ENCODE measurements at regions not wholly inside any gene's neighbourhood (a gene's known extent, or its start where the extent isn't known, plus 50 kb on each side); places are given as distances from the start of the nearest gene placed in this dataset.
A peak's percentile ranks its signal among the peaks of the same experiment; 100 is the strongest.

DNA sequence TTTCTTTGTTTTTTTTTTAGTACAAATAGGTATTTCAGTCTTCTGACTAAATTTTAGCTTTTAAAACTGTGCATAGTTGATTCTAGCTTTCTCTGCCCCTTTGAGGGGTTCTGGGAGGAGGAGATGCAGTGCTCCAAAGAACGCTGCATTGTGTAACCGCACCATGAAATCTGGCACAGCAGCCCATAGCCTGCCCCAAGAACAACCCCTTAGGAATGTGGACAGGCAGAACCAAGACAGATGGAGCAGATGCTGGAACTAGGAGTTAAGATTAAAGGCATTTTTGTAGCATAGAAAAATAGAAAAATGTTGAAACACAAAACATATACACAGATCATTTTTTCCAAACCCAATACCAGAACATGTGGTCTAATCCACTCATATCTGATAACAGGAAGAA is 187.5 kb downstream of the SCG2 start:
- no peak overlapping the region for H2AFZ ChIP-seq (ENCODE audit: low read depth, low read length)
- WGBS, result 100% methylated on average over 2 of the region's 2 CpGs

GRCh38 chr2:223415071-223415470 is 187.1 kb downstream of the SCG2 start:
- H3K9me3 ChIP-seq (ENCODE audit: control insufficient read depth, low read length), result no peaks in the 10 kb centered on the region
- no peak overlapping the region for H3K9ac ChIP-seq (ENCODE audit: low read length)
- no peak overlapping the region for H4K8ac ChIP-seq (ENCODE audit: low read length)
- 88% methylated on average over 1 of the region's 1 CpG for WGBS
- H2BK15ac ChIP-seq (ENCODE audit: low read depth, poor library complexity, severe bottlenecking), result no peak overlapping the region
- no peak overlapping the region for H2BK5ac ChIP-seq (ENCODE audit: low read depth, low read length, poor library complexity, severe bottlenecking)
- no peak for DNase-seq
- no peak overlapping the region for H3K27ac ChIP-seq (ENCODE audit: low read length, poor library complexity, severe bottlenecking)
- H3K79me1 ChIP-seq (replicated peaks; ENCODE audit: low read length, poor library complexity, severe bottlenecking), result no peaks in the 10 kb centered on the region
- no peak overlapping the region for H3K4me3 ChIP-seq (ENCODE audit: insufficient read depth in 1 of 2, low read depth in 1 of 2, low read length in 2 of 2)
- no peak overlapping the region for H2AK5ac ChIP-seq (ENCODE audit: low read length, severe bottlenecking)
- no peak overlapping the region for H3K4me2 ChIP-seq (ENCODE audit: low read length, poor library complexity, severe bottlenecking)
- H3K14ac ChIP-seq (ENCODE audit: low read length in 2 of 2), result no peak overlapping the region
- no peaks in the 10 kb centered on the region for H3K36me3 ChIP-seq (ENCODE audit: control insufficient read depth in 1 of 2, insufficient read depth in 2 of 2, low read depth in 1 of 2, low read length in 2 of 2)
- peak overlapping the region in 1 of 2 experiments; percentile 38 for H3K18ac ChIP-seq (ENCODE audit: low read depth in 1 of 2, low read length in 2 of 2)
- H2BK12ac ChIP-seq (ENCODE audit: low read length in 2 of 2), result no peak overlapping the region
- no peak overlapping the region for H3K23ac ChIP-seq (ENCODE audit: low read length in 2 of 2)
- H3K4me1 ChIP-seq (ENCODE audit: control insufficient read depth, insufficient read depth, low read depth, low read length), result peaks cover 3% of the 10 kb centered on the region
- H3K27me3 ChIP-seq (ENCODE audit: control insufficient read depth in 1 of 2, insufficient read depth in 1 of 2, low read length in 2 of 2), result no peaks in the 10 kb centered on the region
- no peak overlapping the region for H2AFZ ChIP-seq (ENCODE audit: low read depth, low read length)
- no peak overlapping the region for H2BK120ac ChIP-seq (ENCODE audit: low read depth, low read length)
- H4K91ac ChIP-seq (ENCODE audit: low read length), result no peak overlapping the region
- H3K4ac ChIP-seq (ENCODE audit: low read depth in 1 of 2, low read length in 2 of 2), result no peak overlapping the region

More for the DNA sequence above, 187.5 kb downstream of the SCG2 start:
- no peak overlapping the region for H2BK5ac ChIP-seq (ENCODE audit: low read depth, low read length, poor library complexity, severe bottlenecking)
- no peak overlapping the region for H3K4me3 ChIP-seq (ENCODE audit: insufficient read depth in 1 of 2, low read depth in 1 of 2, low read length in 2 of 2)
- no peak overlapping the region for H4K91ac ChIP-seq (ENCODE audit: low read length)
- H2AK5ac ChIP-seq (ENCODE audit: low read length, severe bottlenecking), result peak overlapping the region; percentile 65
- H3K9me3 ChIP-seq (ENCODE audit: control insufficient read depth, low read length), result no peaks in the 10 kb centered on the region
- H3K18ac ChIP-seq (ENCODE audit: low read depth in 1 of 2, low read length in 2 of 2), result no peak overlapping the region
- H3K27ac ChIP-seq (ENCODE audit: low read length, poor library complexity, severe bottlenecking), result no peak overlapping the region
- no peak overlapping the region for H3K4ac ChIP-seq (ENCODE audit: low read depth in 1 of 2, low read length in 2 of 2)
- H3K9ac ChIP-seq (ENCODE audit: low read length), result peak overlapping the region; percentile 39
- no peak overlapping the region for H2BK120ac ChIP-seq (ENCODE audit: low read depth, low read length)
- no peak overlapping the region for H3K14ac ChIP-seq (ENCODE audit: low read length in 2 of 2)
- H4K8ac ChIP-seq (ENCODE audit: low read length), result no peak overlapping the region
- no peaks in the 10 kb centered on the region for H3K27me3 ChIP-seq (ENCODE audit: control insufficient read depth in 1 of 2, insufficient read depth in 1 of 2, low read length in 2 of 2)
- peaks cover under 1% of the 10 kb centered on the region for H3K4me1 ChIP-seq (ENCODE audit: control insufficient read depth, insufficient read depth, low read depth, low read length)
- no peak overlapping the region for H2BK15ac ChIP-seq (ENCODE audit: low read depth, poor library complexity, severe bottlenecking)
- no peaks in the 10 kb centered on the region for H3K36me3 ChIP-seq (ENCODE audit: control insufficient read depth in 1 of 2, insufficient read depth in 2 of 2, low read depth in 1 of 2, low read length in 2 of 2)
- no peaks in the 10 kb centered on the region for H3K79me1 ChIP-seq (replicated peaks; ENCODE audit: low read length, poor library complexity, severe bottlenecking)
- H2BK12ac ChIP-seq (ENCODE audit: low read length in 2 of 2), result no peak overlapping the region
- H3K4me2 ChIP-seq (ENCODE audit: low read length, poor library complexity, severe bottlenecking), result no peak overlapping the region
- no peak overlapping the region for H3K23ac ChIP-seq (ENCODE audit: low read length in 2 of 2)
- no peak for DNase-seq

GRCh38 chr2:223416815-223417610 is 185.1 kb downstream of the SCG2 start:
- WGBS, result 94% methylated on average over 7 of the region's 8 CpGs
- no peak overlapping the region for H2BK5ac ChIP-seq (ENCODE audit: low read depth, low read length, poor library complexity, severe bottlenecking)

GRCh38 chr2:223418131-223418530 is 184.0 kb downstream of the SCG2 start:
- Histone ChIP-seq H3K23ac (ENCODE audit: low read length in 2 of 2) (no peak overlapping the region), H3K27ac (ENCODE audit: low read length, poor library complexity, severe bottlenecking) (peak overlapping the region; percentile 73), H3K4ac (ENCODE audit: low read depth in 1 of 2, low read length in 2 of 2) (no peak overlapping the region), H2BK15ac (ENCODE audit: low read depth, poor library complexity, severe bottlenecking) (no peak overlapping the region), H2BK5ac (ENCODE audit: low read depth, low read length, poor library complexity, severe bottlenecking) (no peak overlapping the region), H2BK12ac (ENCODE audit: low read length in 2 of 2) (no peak overlapping the region), H2BK120ac (ENCODE audit: low read depth, low read length) (no peak overlapping the region), H2AK5ac (ENCODE audit: low read length, severe bottlenecking) (no peak overlapping the region), H3K27me3 (ENCODE audit: control insufficient read depth in 1 of 2, insufficient read depth in 1 of 2, low read length in 2 of 2) (no peaks in the 10 kb centered on the region), H3K14ac (ENCODE audit: low read length in 2 of 2) (no peak overlapping the region), H3K4me1 (ENCODE audit: control insufficient read depth, insufficient read depth, low read depth, low read length) (peaks cover 3% of the 10 kb centered on the region), H3K79me1 (replicated peaks; ENCODE audit: low read length, poor library complexity, severe bottlenecking) (no peaks in the 10 kb centered on the region), H3K4me3 (ENCODE audit: insufficient read depth in 1 of 2, low read depth in 1 of 2, low read length in 2 of 2) (no peak overlapping the region), H3K36me3 (ENCODE audit: control insufficient read depth in 1 of 2, insufficient read depth in 2 of 2, low read depth in 1 of 2, low read length in 2 of 2) (no peaks in the 10 kb centered on the region), H4K91ac (ENCODE audit: low read length) (no peak overlapping the region), H2AFZ (ENCODE audit: low read depth, low read length) (no peak overlapping the region), H3K9ac (ENCODE audit: low read length) (no peak overlapping the region), H3K4me2 (ENCODE audit: low read length, poor library complexity, severe bottlenecking) (no peak overlapping the region), H4K8ac (ENCODE audit: low read length) (no peak overlapping the region), H3K18ac (ENCODE audit: low read depth in 1 of 2, low read length in 2 of 2) (no peak overlapping the region), H3K9me3 (ENCODE audit: control insufficient read depth, low read length) (no peaks in the 10 kb centered on the region)
- 100% methylated on average over 2 of the region's 6 CpGs for WGBS
- no peak for DNase-seq

More at GRCh38 chr2:223416815-223417610, 185.1 kb downstream of the SCG2 start:
- no peak overlapping the region for H3K14ac ChIP-seq (ENCODE audit: low read length in 2 of 2)
- H2BK15ac ChIP-seq (ENCODE audit: low read depth, poor library complexity, severe bottlenecking), result no peak overlapping the region
- H4K8ac ChIP-seq (ENCODE audit: low read length), result no peak overlapping the region
- H3K4me2 ChIP-seq (ENCODE audit: low read length, poor library complexity, severe bottlenecking), result no peak overlapping the region
- H3K23ac ChIP-seq (ENCODE audit: low read length in 2 of 2), result no peak overlapping the region
- peak overlapping the region in 1 of 2 experiments; percentile 36 for H3K4me3 ChIP-seq (ENCODE audit: insufficient read depth in 1 of 2, low read depth in 1 of 2, low read length in 2 of 2)
- H2AK5ac ChIP-seq (ENCODE audit: low read length, severe bottlenecking), result no peak overlapping the region
- no peaks in the 10 kb centered on the region for H3K79me1 ChIP-seq (replicated peaks; ENCODE audit: low read length, poor library complexity, severe bottlenecking)
- no peak for DNase-seq
- H3K27ac ChIP-seq (ENCODE audit: low read length, poor library complexity, severe bottlenecking), result no peak overlapping the region
- H3K4ac ChIP-seq (ENCODE audit: low read depth in 1 of 2, low read length in 2 of 2), result no peak overlapping the region
- H3K9ac ChIP-seq (ENCODE audit: low read length), result peak overlapping the region; percentile 72
- no peaks in the 10 kb centered on the region for H3K27me3 ChIP-seq (ENCODE audit: control insufficient read depth in 1 of 2, insufficient read depth in 1 of 2, low read length in 2 of 2)
- no peak overlapping the region for H2BK120ac ChIP-seq (ENCODE audit: low read depth, low read length)
- no peak overlapping the region for H3K18ac ChIP-seq (ENCODE audit: low read depth in 1 of 2, low read length in 2 of 2)
- H2BK12ac ChIP-seq (ENCODE audit: low read length in 2 of 2), result no peak overlapping the region
- no peak overlapping the region for H2AFZ ChIP-seq (ENCODE audit: low read depth, low read length)
- peaks cover 3% of the 10 kb centered on the region for H3K4me1 ChIP-seq (ENCODE audit: control insufficient read depth, insufficient read depth, low read depth, low read length)
- H3K36me3 ChIP-seq (ENCODE audit: control insufficient read depth in 1 of 2, insufficient read depth in 2 of 2, low read depth in 1 of 2, low read length in 2 of 2), result no peaks in the 10 kb centered on the region
- no peak overlapping the region for H4K91ac ChIP-seq (ENCODE audit: low read length)
- no peaks in the 10 kb centered on the region for H3K9me3 ChIP-seq (ENCODE audit: control insufficient read depth, low read length)

All from mesenchymal stem cell (in vitro differentiated cells and primary cell).